ENCODE measurements at regions not wholly inside any gene's neighbourhood (a gene's known extent, or its start where the extent isn't known, plus 50 kb on each side); places are given as distances from the start of the nearest gene placed in this dataset.

DNA sequence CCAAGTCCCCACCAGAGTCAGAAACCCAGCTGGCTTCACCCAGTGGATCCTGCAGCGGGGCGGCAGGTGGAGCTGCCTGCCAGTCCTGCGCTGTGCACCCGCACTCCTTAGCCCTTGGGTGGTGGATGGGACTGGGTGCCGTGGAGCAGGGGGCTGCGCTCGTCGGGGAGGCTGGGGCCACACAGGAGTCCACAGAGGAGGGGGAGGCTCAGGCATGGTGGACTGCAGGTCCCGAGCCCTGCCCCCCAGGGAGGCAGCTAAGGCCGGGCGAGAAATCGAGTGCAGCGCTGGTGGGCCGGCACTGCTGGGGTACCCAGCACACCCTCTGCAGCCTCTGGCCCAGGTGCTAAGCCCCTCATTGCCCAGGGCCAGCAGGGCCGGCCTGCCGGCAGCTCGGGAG, 144.6 kb upstream of the MGAT5 start:
- TF ChIP-seq, protein P1, sequence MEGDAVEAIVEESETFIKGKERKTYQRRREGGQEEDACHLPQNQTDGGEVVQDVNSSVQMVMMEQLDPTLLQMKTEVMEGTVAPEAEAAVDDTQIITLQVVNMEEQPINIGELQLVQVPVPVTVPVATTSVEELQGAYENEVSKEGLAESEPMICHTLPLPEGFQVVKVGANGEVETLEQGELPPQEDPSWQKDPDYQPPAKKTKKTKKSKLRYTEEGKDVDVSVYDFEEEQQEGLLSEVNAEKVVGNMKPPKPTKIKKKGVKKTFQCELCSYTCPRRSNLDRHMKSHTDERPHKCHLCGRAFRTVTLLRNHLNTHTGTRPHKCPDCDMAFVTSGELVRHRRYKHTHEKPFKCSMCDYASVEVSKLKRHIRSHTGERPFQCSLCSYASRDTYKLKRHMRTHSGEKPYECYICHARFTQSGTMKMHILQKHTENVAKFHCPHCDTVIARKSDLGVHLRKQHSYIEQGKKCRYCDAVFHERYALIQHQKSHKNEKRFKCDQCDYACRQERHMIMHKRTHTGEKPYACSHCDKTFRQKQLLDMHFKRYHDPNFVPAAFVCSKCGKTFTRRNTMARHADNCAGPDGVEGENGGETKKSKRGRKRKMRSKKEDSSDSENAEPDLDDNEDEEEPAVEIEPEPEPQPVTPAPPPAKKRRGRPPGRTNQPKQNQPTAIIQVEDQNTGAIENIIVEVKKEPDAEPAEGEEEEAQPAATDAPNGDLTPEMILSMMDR (conservative IDR thresholded peaks at IDR 0.05; ENCODE audit: low read depth, low read length): no peak
- no peak for DNase-seq (ENCODE audit: low read depth)
- no peak overlapping the region for H3K4me3 ChIP-seq (ENCODE audit: low read depth, low read length)

DNA sequence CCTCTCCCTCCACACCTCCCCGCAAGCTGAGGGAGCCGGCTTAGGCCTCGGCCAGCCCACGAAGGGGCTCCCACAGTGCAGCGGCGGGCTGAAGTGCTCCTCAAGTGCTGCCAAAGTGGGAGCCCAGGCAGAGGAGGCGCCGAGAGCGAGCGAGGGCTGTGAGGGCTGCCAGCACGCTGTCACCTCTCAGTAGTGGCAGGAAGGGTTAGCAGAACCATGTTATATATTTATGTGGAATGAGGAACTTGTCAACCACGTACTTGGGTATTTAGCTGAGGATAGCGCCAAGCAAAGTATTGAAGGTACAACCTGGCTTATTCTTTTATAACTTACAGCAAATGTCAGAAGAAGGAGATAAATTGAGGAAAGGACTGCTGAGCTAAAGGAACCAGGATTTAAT, 144.1 kb upstream of the MGAT5 start:
- TF ChIP-seq, protein P1 (conservative IDR thresholded peaks at IDR 0.05; ENCODE audit: low read depth, low read length): no peak

DNA sequence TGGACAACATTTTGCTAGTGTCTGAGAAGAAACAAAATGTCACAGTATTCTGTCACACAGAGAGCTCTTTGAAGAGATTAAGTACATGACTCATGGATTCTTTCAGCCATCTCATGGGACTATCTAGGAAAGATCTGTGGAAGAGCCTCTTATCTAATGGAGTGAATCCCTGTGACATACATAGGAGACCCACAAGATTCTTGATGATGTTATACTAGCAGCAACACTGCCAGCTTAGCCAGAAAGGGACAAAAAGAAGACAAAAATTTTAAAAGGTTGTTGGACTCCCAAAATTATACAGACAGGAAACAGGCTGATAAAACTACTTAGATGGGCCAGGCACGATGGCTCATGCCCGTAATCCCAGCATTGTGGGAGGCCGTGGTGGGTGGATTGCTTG, 143.3 kb upstream of the MGAT5 start:
- H3K4me3 ChIP-seq (ENCODE audit: low read depth, low read length): no peak overlapping the region
- TF ChIP-seq, protein P1 (conservative IDR thresholded peaks at IDR 0.05; ENCODE audit: low read depth, low read length): no peak
- no peak for DNase-seq (ENCODE audit: low read depth)

More for the DNA sequence above, 144.1 kb upstream of the MGAT5 start:
- no peak overlapping the region for H3K4me3 ChIP-seq (ENCODE audit: low read depth, low read length)
- DNase-seq (ENCODE audit: low read depth): no peak

DNA sequence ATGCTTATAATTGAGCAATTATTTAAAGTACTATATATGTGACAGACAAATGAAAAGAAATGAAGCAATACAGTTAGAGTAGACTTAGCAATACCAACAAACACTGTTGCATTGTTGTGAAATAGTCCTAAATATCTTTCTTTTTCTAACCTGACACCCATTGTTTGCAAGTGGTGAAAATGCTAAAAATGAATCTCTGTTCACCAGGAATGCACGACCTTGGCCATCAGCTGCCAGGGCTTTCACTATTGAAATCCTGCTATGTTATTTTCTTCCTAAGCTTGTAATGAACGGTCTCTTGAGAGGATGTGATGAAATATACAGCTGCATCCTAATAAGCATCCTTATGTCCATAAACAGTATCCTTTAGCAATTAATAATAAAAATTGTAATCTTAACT, 136.2 kb upstream of the MGAT5 start:
- TF ChIP-seq, protein P1 (conservative IDR thresholded peaks at IDR 0.05; ENCODE audit: low read depth, low read length): no peak
- no peak for DNase-seq (ENCODE audit: low read depth)
- no peak overlapping the region for H3K4me3 ChIP-seq (ENCODE audit: low read depth, low read length)

DNA sequence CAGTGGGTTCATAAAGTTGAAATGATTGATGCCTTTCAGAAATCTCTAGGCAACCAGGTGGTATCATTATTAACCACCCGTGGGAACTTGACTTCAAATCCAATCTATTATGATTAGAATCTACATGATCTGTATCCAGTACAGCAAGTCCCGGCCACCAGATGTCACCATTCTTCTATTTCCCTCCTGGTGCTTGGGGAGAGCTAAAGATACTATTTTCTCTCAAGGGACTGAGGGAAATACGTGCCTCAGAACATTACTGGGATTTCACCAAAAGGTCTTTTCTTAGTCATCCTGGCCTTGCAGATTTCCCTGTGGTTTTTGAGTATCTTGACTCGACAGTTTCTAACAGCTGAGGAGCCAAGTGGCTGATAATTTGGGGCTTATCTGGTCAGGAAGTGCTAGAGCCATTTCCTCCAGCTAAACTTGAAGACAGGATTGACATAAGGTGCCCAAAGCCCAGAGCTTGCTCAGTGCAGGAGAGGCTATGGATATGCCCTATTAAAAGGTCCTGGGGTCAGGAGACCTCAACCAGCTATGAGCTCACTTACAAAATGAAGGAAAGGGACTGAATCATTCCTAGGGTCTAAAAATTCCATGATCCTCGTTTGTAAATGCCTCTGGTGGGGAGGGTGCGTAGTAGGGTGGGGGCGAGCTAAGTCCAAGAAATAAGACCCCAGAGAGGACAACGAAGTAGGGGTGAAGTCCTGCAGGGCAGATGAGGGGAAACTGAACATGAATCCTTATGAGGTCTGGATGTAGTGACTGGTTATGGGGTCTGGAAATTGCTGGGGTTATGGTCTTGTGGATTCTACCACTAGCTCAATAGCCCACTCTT, 135.4 kb upstream of the MGAT5 start:
- no peak overlapping the region for H3K4me3 ChIP-seq (ENCODE audit: low read depth, low read length)
- DNase-seq (ENCODE audit: low read depth): peak; percentile 98
- TF ChIP-seq, protein P1 (conservative IDR thresholded peaks at IDR 0.05; ENCODE audit: low read depth, low read length): peak; percentile 87

DNA sequence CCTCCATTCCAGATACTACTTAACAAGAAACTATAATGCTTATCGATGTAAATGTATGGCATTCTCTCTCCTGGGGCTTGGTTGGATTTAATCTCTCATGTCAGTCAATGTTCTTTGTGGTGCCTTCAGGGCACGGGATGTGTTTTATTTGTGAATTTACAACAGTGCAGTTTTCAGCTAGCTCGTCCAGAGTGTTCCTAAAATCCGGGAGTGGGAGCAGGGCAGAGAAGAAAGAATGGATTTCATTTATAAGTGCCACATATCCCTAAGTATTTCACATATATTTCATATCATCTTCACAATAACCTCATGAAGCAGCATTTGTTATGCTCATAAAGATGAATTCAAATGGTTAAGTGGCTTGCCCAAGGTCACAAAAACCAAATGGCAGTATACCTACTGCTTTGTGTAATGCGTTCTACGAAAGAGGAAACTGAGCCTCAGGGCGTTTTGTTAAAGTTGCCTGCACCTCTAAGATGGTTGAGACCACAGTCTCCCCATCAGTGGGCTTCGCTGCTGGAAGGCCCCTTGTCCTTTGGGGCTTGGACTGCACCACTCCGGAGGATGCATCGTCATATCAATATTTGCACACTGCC, 134.7 kb upstream of the MGAT5 start:
- TF ChIP-seq, protein P1 (conservative IDR thresholded peaks at IDR 0.05; ENCODE audit: low read depth, low read length): no peak
- peak overlapping the region; percentile 76 for H3K4me3 ChIP-seq (ENCODE audit: low read depth, low read length)
- no peak for DNase-seq (ENCODE audit: low read depth)
